ENCODE measurements at regions not wholly inside any gene's neighbourhood (a gene's known extent, or its start where the extent isn't known, plus 50 kb on each side); places are given as distances from the start of the nearest gene placed in this dataset.

GRCh38 chr16:73265935-73266334, 218.0 kb upstream of the ZFHX3 start:
- H3K27me3 ChIP-seq (replicated peaks in 1 of 4; ENCODE audit: control insufficient read depth in 3 of 4, extremely low read depth in 1 of 4, insufficient read depth in 3 of 4, low read length in 3 of 4): no peaks in the 10 kb centered on the region
- H3K18ac ChIP-seq (ENCODE audit: extremely low read depth, low read length): no peak overlapping the region
- POLR2A ChIA-PET (ENCODE audit: partially characterized antibody): no interaction called here
- no peak overlapping the region for H3K23ac ChIP-seq (ENCODE audit: insufficient read length)
- DNase-seq (ENCODE audit: low read depth in 1 of 2, low spot score in 2 of 2) (no peak), FAIRE-seq (no peak)
- no peak for TF ChIP-seq SRF (IDR thresholded peaks at IDR 0.05; ENCODE audit: low read depth, low read length)
- no peak for TF ChIP-seq KDM1A (IDR thresholded peaks at IDR 0.05; ENCODE audit: borderline replicate concordance, low read length)
- no peak for TF ChIP-seq EZH2 (IDR thresholded peaks at IDR 0.05; ENCODE audit: low read depth, low read length, severe bottlenecking)
- CTCF ChIA-PET (ENCODE audit: partially characterized antibody): interaction anchor here (0.6 kb wide), 1 partner anchor 582 kb away, joined by 4 read pairs; no protein-coding TSS in a partner anchor
- H3K23me2 ChIP-seq (ENCODE audit: low read depth, low read length): no peaks in the 10 kb centered on the region; the same call in 1 of the 2 replicates
- H3K9ac ChIP-seq (replicated peaks in 1 of 4; ENCODE audit: extremely low read depth in 1 of 4, low read depth in 3 of 4, low read length in 3 of 4): no peak overlapping the region
- no peak overlapping the region for H2BK12ac ChIP-seq (ENCODE audit: low read depth, low read length)
- peak overlapping the region; percentile 89; the same call in 1 of the 2 replicates for H2AFZ ChIP-seq (ENCODE audit: low read length)
- no peak overlapping the region for H4K5ac ChIP-seq (ENCODE audit: insufficient read length, low read depth, low read length)
- no peak overlapping the region for H2BK120ac ChIP-seq (replicated peaks; ENCODE audit: low read depth, low read length)
- H2BK15ac ChIP-seq (ENCODE audit: low read length): no peak overlapping the region
- H4K91ac ChIP-seq (replicated peaks; ENCODE audit: insufficient read length, low read length): no peak overlapping the region
- H3K56ac ChIP-seq (replicated peaks; ENCODE audit: insufficient read length, low read depth, low read length): no peak overlapping the region
- no peak overlapping the region for H2BK20ac ChIP-seq (ENCODE audit: low read length)
- no peak overlapping the region for H3K4me2 ChIP-seq (ENCODE audit: insufficient read depth in 1 of 2, low read depth in 2 of 2, low read length in 2 of 2)
- no peaks in the 10 kb centered on the region for H3K79me2 ChIP-seq (ENCODE audit: control insufficient read depth in 1 of 2, insufficient read depth in 2 of 2, low read length in 2 of 2)
- peaks cover 0 to 4% (median 1%) of the 10 kb centered on the region in 4 experiments; a peak in 1 of 7 replicates for H3K4me1 ChIP-seq (replicated peaks in 1 of 4; ENCODE audit: control insufficient read depth in 3 of 4, insufficient read depth in 4 of 4, low read length in 3 of 4)
- no peak overlapping the region for H3K4me3 ChIP-seq (ENCODE audit: extremely low read depth in 1 of 4, insufficient read depth in 2 of 4, low read depth in 3 of 4, low read length in 4 of 4)
- H3K36me3 ChIP-seq (ENCODE audit: control insufficient read depth in 2 of 4, insufficient read depth in 4 of 4, low read length in 3 of 4): no peaks in the 10 kb centered on the region
- no peaks in the 10 kb centered on the region for H3K79me1 ChIP-seq (ENCODE audit: low read depth, low read length)
- 0 out of 4 replicates have a peak, but pooled peaks cover 0 to 2% of the 10 kb centered on the region in 2 experiments for H3K9me3 ChIP-seq (ENCODE audit: insufficient read depth in 2 of 2, low read depth in 1 of 2, low read length in 1 of 2)
- H4K8ac ChIP-seq (ENCODE audit: extremely low read depth, insufficient read depth, low read length): no peak overlapping the region
- H3K14ac ChIP-seq (ENCODE audit: insufficient read length): no peak overlapping the region
- no peak overlapping the region for H2BK5ac ChIP-seq (ENCODE audit: low read depth, low read length)
- H2AK5ac ChIP-seq (ENCODE audit: low read depth, low read length): no peak overlapping the region
- WGBS, 2 experiments (ENCODE audit: extremely low coverage in 1 of 2, insufficient coverage in 1 of 2, insufficient read length in 1 of 2, insufficient replicate concordance in 2 of 2, low coverage in 1 of 2, low lambda C conversion rate in 2 of 2, missing lambda C conversion rate in 1 of 2): 96% methylated on average over 5 of the region's 5 CpGs; no CpG with 5 or more reads in 1 of the 2 experiments
- H3K27ac ChIP-seq (ENCODE audit: low read depth, low read length): no peak overlapping the region
- H3K4ac ChIP-seq (replicated peaks; ENCODE audit: insufficient read length, low read depth, low read length): no peak overlapping the region
- H4K20me1 ChIP-seq (replicated peaks in 1 of 2; ENCODE audit: control insufficient read depth in 1 of 2, insufficient read depth in 2 of 2, low read length in 2 of 2): no peaks in the 10 kb centered on the region

Measured in H1 (cell line).